Duodenal mucosa (tissue), 2 donors: ENCODE measurements at regions not wholly inside any gene's neighbourhood (a gene's known extent, or its start where the extent isn't known, plus 50 kb on each side); places are given as distances from the start of the nearest gene placed in this dataset.
"Not testable (repeated sequence)": the region's sequence is repeated elsewhere in the genome, so short reads cannot be mapped to it uniquely, and the experiment has no call there.

Experiments used
- H3K27ac ChIP-seq: one replicate; pipeline ENCODE4 v1.7.0; 2013; ENCODE audit warnings: low read depth, low read length
- H3K27me3 ChIP-seq, 2 donors: one replicate each; pipeline ENCODE4 v1.7.0; 2013; ENCODE audit warnings: low read length in 2 of 2, control low read depth in 1 of 2; ENCODE audit not compliant: insufficient read depth in 2 of 2, control insufficient read depth in 1 of 2
- H3K36me3 ChIP-seq, 2 donors: one replicate each; pipeline ENCODE4 v1.7.0; 2013; ENCODE audit warnings: low read length in 2 of 2, control low read depth in 1 of 2; ENCODE audit not compliant: insufficient read depth in 2 of 2, control insufficient read depth in 1 of 2
- H3K4me1 ChIP-seq, 2 donors: one replicate each; pipeline ENCODE4 v1.7.0; 2013; ENCODE audit warnings: low read length in 2 of 2, control low read depth in 1 of 2; ENCODE audit not compliant: insufficient read depth in 2 of 2, control insufficient read depth in 1 of 2
- H3K4me3 ChIP-seq, 2 donors: one replicate each; pipeline ENCODE4 v1.7.0; 2013; ENCODE audit warnings: low read length in 2 of 2, low read depth in 1 of 2
- H3K9ac ChIP-seq, 2 donors: one replicate each; pipeline ENCODE4 v1.7.0; 2013; ENCODE audit warnings: low read length in 2 of 2, low read depth in 1 of 2
- H3K9me3 ChIP-seq, 2 donors: one replicate each; pipeline ENCODE4 v1.7.0; 2013; ENCODE audit warnings: low read length in 2 of 2, control low read depth in 1 of 2; ENCODE audit not compliant: control insufficient read depth in 1 of 2

DNA sequence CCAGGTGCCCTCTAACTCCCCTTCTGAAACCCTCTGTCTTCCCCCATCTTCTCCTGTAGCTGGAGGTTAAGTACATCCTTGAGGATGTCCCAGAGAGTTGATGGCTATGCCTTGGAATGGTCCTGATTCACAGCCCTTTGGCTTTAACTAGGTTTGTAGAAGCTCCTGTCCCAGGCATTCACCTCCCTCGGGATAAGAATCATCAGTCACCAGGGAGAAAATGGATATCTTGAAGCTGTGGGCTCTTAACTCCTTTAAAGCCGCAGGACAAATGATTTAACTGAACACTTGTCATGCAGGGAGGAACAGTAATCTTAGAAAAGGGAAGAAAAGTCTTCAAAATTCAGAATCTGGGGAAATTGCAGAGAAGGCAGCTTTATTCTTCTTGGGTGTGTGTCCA is 139.9 kb downstream of the PSAT1 start:
- H3K27me3 ChIP-seq, result no peaks in the 10 kb centered on the region
- H3K4me3 ChIP-seq, result no peak overlapping the region
- H3K9me3 ChIP-seq, result no peaks in the 10 kb centered on the region
- H3K4me1 ChIP-seq, result peaks cover 0 to 3% of the 10 kb centered on the region in 2 donors
- no peaks in the 10 kb centered on the region for H3K36me3 ChIP-seq
- H3K9ac ChIP-seq, result no peak overlapping the region
- H3K27ac ChIP-seq, result no peak overlapping the region

DNA sequence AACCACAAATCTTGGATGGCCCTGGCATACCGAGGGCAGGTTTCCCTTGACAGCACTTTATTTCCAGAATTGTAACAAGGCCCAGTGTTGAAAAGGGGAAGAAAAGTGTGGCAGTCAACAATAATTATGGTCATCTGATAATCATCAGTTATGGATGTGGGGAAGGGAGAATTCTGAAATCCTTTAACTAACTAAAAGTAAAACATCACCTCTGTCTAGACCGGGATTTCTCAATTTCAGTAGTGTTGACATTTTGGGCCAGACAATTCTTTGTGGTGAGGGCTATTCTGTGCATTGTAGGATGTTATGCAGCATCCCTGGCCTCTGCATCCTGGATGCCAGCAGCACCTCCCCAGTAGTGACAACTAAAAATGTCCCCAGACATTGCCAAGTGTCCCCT is 140.4 kb downstream of the PSAT1 start:
- Histone ChIP-seq H3K27me3 (no peaks in the 10 kb centered on the region), H3K27ac (no peak overlapping the region), H3K36me3 (no peaks in the 10 kb centered on the region), H3K9ac (no peak overlapping the region), H3K4me3 (no peak overlapping the region), H3K4me1 (peaks cover 0 to 3% of the 10 kb centered on the region in 2 donors), H3K9me3 (no peaks in the 10 kb centered on the region)

DNA sequence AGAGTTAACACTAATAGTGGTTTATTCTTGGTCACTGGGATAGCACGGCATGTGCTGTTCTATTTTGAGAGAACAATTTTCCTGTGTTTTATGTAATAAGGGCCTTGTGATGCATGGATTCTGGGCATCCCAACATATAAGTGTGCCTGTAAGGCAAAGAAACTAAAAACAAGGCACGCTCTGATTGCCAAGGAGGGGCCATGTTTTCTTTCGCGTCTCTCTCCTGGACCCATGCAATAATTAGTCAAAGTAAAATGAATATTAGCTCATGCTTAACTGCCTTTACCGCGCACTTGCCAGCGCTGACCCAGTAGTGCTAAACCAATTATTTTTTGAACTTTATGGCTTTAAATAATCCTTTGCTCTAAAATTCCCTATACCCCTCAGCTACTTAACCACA is 140.9 kb downstream of the PSAT1 start:
- no peak overlapping the region for H3K27ac ChIP-seq
- H3K4me3 ChIP-seq, result no peak overlapping the region
- H3K27me3 ChIP-seq, result no peaks in the 10 kb centered on the region
- H3K9ac ChIP-seq, result no peak overlapping the region
- peaks cover 0 to 3% of the 10 kb centered on the region in 2 donors for H3K4me1 ChIP-seq
- no peaks in the 10 kb centered on the region for H3K36me3 ChIP-seq
- no peaks in the 10 kb centered on the region for H3K9me3 ChIP-seq

DNA sequence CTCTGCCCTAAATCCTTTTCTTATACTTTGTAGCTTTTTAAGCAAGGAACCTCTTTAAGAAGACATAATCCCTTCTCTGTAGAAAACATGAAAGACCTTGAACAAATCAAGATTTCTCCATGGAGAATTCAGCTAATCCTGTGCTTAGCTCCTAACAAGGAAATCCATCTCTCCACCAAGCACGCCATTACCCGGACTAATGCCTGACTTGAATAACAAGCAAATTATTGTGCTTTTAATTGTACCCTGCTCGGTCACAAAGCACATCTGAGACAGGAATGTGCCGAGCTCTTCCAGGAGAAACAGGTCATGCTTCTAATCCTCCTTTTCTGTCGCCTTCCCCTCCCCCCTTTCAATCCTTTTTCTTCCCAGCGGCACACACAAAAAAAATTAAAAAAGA is 141.3 kb downstream of the PSAT1 start:
- Histone ChIP-seq H3K36me3 (no peaks in the 10 kb centered on the region), H3K27ac (no peak overlapping the region), H3K4me3 (no peak overlapping the region), H3K4me1 (peaks cover 0 to 3% of the 10 kb centered on the region in 2 donors), H3K9ac (no peak overlapping the region), H3K27me3 (no peaks in the 10 kb centered on the region), H3K9me3 (no peaks in the 10 kb centered on the region)

DNA sequence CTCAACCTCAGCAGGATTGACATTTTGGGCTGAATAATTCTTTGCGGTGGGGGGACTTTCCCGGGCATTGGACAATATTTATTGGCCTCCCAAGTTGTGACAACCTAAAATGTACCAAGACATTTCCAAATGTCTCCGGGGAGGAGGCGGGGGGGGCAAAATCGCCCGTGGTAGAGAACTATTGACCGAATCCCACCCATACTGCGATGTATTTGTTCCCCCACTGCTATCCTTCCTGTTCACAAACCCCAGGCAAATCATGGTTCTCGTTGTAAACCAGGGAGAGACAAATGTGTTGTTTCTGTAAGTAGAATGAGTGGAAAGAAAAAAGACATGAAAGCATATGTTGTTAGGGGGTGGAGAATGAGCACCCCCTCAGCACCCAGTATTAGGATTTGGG is 141.9 kb downstream of the PSAT1 start:
- Histone ChIP-seq H3K4me1 (peaks cover 0 to 3% of the 10 kb centered on the region in 2 donors), H3K36me3 (no peaks in the 10 kb centered on the region), H3K4me3 (no peak overlapping the region), H3K27ac (no peak overlapping the region), H3K9ac (no peak overlapping the region), H3K9me3 (no peaks in the 10 kb centered on the region), H3K27me3 (no peaks in the 10 kb centered on the region)

DNA sequence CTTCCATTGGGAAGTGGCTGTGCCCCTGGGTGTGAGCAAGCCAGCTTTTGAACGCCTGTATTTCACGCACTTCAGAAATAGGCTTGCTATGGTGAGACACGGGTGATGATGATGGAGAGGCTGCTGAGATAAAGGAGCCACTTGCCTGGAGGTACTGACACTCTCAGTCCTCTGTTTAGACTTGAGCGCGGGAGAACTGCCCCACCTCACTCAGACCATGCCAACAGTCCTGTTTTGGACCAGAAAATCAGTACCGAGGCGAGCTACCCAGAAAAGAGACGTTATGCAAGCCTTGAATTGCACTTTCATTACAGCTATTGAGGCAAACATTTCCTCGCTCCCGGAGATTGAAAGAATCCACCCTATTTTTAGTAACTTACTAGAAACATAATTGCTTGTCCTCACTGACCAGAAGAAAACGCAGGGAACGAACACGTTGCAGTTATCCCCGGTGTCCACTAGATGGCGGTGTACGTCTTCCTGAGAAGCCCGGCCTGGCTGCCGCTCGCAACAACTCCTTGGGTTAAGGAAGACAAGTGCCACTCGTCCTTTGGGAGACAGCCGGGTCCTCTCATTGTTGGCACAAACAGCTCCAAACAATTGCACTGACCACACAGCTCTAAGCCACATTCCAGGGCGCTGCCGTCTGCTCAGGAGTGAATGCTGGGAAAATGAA is 142.4 kb downstream of the PSAT1 start:
- H3K27ac ChIP-seq, result no peak overlapping the region
- H3K9me3 ChIP-seq, result no peaks in the 10 kb centered on the region
- no peak overlapping the region for H3K9ac ChIP-seq
- H3K4me3 ChIP-seq, result no peak overlapping the region
- H3K4me1 ChIP-seq, result peaks cover 0 to 3% of the 10 kb centered on the region in 2 donors
- no peaks in the 10 kb centered on the region for H3K36me3 ChIP-seq
- H3K27me3 ChIP-seq, result no peaks in the 10 kb centered on the region

DNA sequence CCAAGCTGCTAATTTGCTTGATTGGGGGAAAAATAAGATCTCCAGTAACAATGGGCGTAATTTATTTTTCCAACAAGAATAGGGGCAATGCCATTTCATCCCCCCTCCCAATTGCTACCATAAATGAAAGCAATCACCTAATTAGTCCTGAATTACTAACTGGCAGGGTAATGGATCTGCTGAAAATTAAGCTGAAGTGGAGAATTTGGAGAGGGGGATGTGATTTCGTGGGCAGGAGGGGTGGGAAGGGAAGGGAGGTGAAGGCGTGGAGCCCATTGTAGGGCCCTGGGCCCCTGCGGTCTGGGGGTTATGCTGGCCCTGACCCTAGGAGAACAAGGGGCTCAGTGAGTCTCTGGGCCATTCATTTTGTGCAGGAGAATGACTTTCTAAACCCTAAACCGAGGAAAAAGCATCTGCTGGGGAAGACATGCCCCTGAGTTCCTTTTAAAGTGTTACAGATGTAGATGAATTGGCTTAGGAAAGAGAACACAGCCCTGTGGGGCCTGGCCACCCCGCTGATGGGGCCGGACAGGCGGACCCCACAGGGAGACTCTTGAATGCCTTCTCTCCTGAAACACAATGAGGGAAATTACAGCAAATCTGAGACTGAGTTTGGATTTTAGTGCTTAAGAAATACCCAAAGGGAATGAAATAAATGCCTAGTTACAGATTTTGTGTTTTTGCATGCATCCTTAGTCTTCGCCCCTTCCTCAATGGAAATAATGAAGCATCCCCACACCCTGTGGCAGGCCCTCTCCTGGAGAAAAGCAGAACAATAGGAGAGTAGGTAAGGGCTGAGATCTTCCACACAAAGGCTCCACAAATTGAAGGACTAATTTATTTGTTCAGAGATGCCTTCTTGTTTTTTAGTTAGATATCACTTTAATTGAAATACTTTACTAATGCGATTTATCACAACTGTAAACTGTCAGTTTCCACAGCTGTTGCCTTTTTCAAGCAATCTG is 143.2 kb downstream of the PSAT1 start:
- Histone ChIP-seq H3K4me3 (no peak overlapping the region), H3K36me3 (no peaks in the 10 kb centered on the region), H3K9ac (no peak overlapping the region), H3K9me3 (no peaks in the 10 kb centered on the region), H3K27ac (no peak overlapping the region), H3K4me1 (peaks cover 0 to 3% of the 10 kb centered on the region in 2 donors), H3K27me3 (no peaks in the 10 kb centered on the region)

DNA sequence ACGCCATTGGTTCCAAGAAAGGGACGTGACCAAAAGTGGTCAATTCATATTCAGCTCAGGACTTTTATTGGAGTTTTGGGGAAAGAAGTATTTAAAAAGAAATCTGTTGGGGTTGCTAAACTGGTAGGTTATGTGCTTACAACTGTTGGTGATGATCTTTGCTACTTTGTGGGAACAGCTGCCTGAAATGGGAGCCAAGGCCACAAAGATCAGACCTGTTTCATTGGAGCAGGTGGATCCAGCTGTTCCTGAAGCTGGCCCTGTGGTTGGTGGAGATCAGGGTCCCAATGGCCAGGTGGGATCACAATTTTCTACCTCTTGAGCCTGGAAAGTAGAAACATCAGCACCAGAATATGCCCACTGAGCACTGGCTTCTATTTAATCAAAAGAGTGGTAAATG is 144.5 kb downstream of the PSAT1 start:
- peaks cover 0 to 3% of the 10 kb centered on the region in 2 donors for H3K4me1 ChIP-seq
- no peak overlapping the region for H3K27ac ChIP-seq
- no peak overlapping the region for H3K4me3 ChIP-seq
- no peaks in the 10 kb centered on the region for H3K36me3 ChIP-seq
- H3K27me3 ChIP-seq, result no peaks in the 10 kb centered on the region
- no peaks in the 10 kb centered on the region for H3K9me3 ChIP-seq
- H3K9ac ChIP-seq, result no peak overlapping the region

DNA sequence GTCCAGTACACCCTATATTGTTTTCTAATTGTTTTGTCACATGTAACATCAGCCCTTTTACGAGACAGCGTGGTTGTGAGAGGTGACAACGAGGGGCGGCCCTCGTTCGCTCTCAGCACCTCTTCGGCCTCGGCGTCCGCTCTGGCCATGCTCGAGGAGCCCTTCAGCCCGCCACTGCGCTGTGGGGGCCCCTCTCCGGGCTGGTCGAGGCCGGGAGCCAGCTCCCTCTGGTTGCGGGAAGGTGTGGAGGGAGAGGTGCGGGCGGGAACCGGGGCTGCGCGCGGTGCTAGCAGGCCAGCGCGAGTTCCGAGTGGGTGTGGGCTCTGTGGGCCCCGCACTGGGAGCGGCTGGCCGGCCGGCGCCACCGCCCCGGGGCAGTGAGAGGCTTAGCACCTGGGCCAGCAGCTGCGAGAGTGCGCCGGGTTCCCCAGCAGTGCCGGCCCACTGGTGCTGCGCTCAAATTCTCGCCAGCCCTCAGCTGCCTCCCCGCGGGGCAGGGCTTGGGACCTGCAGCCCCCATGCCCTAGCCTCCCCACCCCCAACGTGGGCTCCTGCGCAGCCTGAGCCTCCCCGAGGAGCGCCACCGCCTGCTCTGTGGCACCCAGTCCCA is 145.0 kb downstream of the PSAT1 start:
- Histone ChIP-seq H3K4me3 (no peak overlapping the region), H3K27ac (no peak overlapping the region), H3K9ac (no peak overlapping the region), H3K9me3 (no peaks in the 10 kb centered on the region), H3K4me1 (peaks cover 0 to 3% of the 10 kb centered on the region in 2 donors), H3K27me3 (no peaks in the 10 kb centered on the region), H3K36me3 (no peaks in the 10 kb centered on the region)

DNA sequence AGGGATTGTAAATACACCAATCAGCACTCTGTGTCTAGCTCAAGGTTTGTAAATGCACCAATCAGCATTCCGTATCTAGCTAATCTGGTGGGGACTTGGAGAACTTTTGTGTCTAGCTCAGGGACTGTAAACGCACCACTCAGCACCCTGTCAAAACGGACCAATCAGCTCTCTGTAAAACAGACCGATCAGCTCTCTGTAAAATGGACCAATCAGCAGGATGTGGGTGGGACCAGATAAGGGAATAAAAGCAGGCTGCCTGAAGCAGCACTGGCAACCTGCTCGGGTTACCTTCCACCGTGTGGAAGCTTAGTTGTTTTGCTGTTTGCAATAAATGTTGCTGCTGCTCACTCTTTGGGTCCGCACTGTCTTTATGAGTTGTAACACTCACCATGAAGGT is 145.7 kb downstream of the PSAT1 start:
- not testable (repeated sequence) for H3K9ac ChIP-seq, H3K4me3 ChIP-seq, H3K27me3 ChIP-seq, H3K36me3 ChIP-seq, H3K27ac ChIP-seq, H3K9me3 ChIP-seq, H3K4me1 ChIP-seq
